Endothelial cell of umbilical vein (primary cell): ENCODE measurements at regions not wholly inside any gene's neighbourhood (a gene's known extent, or its start where the extent isn't known, plus 50 kb on each side); places are given as distances from the start of the nearest gene placed in this dataset.

Source experiments
- BruUV-seq: library from RNA; stranded (reverse); fragments of 400-500 nt; replicated peaks from 2 replicates; lab custom pipeline; 2021; lab: Mats Ljungman, UMichigan
- CTCF ChIA-PET: fragments of 300-600, 350-600 bp; sonication (Branson Sonifier 250); formaldehyde crosslinking; loops from one replicate; lab custom pipeline; 2021; ENCODE audit warnings: antibody characterized with exemption, inconsistent platforms; lab: Charles Lee
- POLR2A ChIA-PET: fragments of 300-600, 350-600 bp; sonication (Branson Sonifier 250); formaldehyde crosslinking; loops from one replicate; lab custom pipeline; 2021; ENCODE audit warnings: antibody characterized with exemption, inconsistent platforms; lab: Charles Lee
- DNase-seq: peaks from one replicate; pipeline ENCODE4 v3.0.0-alpha.2; 2011; ENCODE audit warnings: low read depth, low spot score
- FAIRE-seq: peaks from 2 replicates; lab custom pipeline; 2011; peaks lifted over from hg19 to GRCh38; lab: Jason Lieb, UNC
- H2AFZ ChIP-seq: 2 replicates; pipeline ENCODE4 v1.6.0; 2012; ENCODE audit warnings: low read depth, low read length, control low read depth, inconsistent platforms
- H3K27ac ChIP-seq: 2 replicates; pipeline ENCODE4 v1.5.1; 2011; ENCODE audit warnings: low read depth, mild to moderate bottlenecking, control low read depth, low read length, moderate library complexity; ENCODE audit not compliant: insufficient read depth
- H3K27me3 ChIP-seq, 2 experiments: 2 replicates each; pipeline versions ENCODE4 v1.6.0 to v1.6.1; 2011; ENCODE audit warnings: low read length in 2 of 2, mixed read lengths in 1 of 2; ENCODE audit not compliant: control insufficient read depth in 2 of 2, insufficient read depth in 2 of 2
- H3K36me3 ChIP-seq, 2 experiments: 2 replicates in 1 of 2; 3 replicates in 1 of 2; pipeline ENCODE4 v1.5.1; 2011; ENCODE audit warnings: low read length in 2 of 2, mild to moderate bottlenecking in 1 of 2, moderate library complexity in 1 of 2; ENCODE audit not compliant: control insufficient read depth in 2 of 2, insufficient read depth in 2 of 2; ENCODE audit errors: extremely low read depth in 1 of 2
- H3K4me1 ChIP-seq: 3 replicates; pipeline ENCODE4 v1.5.1; 2011; ENCODE audit warnings: mild to moderate bottlenecking, low read length; ENCODE audit not compliant: control insufficient read depth, insufficient read depth; ENCODE audit errors: extremely low read depth
- H3K4me2 ChIP-seq: 2 replicates; pipeline ENCODE4 v1.6.1; 2011; ENCODE audit warnings: low read length, control low read depth, mixed read lengths; ENCODE audit not compliant: insufficient read depth
- H3K4me3 ChIP-seq, 3 experiments: fragments of 200-600 bp in 1 of 3; sonication (generic), shearing (Covaris generic) in 1 of 3; replicated peaks in 1 of 3; 2 replicates each; pipeline ENCODE4 v1.5.1; 2011 to 2016; ENCODE audit warnings: control low read depth in 3 of 3, low read length in 3 of 3, mild to moderate bottlenecking in 2 of 3, inconsistent platforms in 1 of 3, low read depth in 1 of 3, moderate library complexity in 1 of 3; ENCODE audit not compliant: insufficient read depth in 1 of 3
- H3K79me2 ChIP-seq: 2 replicates; pipeline ENCODE4 v1.6.0; 2012; ENCODE audit warnings: low read length, inconsistent platforms; ENCODE audit not compliant: control insufficient read depth, insufficient read depth
- H3K9ac ChIP-seq: replicated peaks from 2 replicates; pipeline ENCODE3; 2011; ENCODE audit warnings: low read length, control low read depth; ENCODE audit not compliant: insufficient read depth; ENCODE audit errors: extremely low read depth
- H3K9me1 ChIP-seq: replicated peaks from 3 replicates; pipeline ENCODE4 v1.6.0; 2011; ENCODE audit warnings: mild to moderate bottlenecking, low read length; ENCODE audit not compliant: control insufficient read depth, insufficient read depth; ENCODE audit errors: extremely low read depth
- H3K9me3 ChIP-seq: replicated peaks from 2 replicates; pipeline ENCODE4 v1.5.1; 2012; ENCODE audit warnings: low read length, inconsistent platforms; ENCODE audit not compliant: control insufficient read depth, insufficient read depth
- H4K20me1 ChIP-seq: replicated peaks from 2 replicates; pipeline ENCODE3; 2011; ENCODE audit warnings: mild to moderate bottlenecking, low read length; ENCODE audit not compliant: control insufficient read depth, insufficient read depth; ENCODE audit errors: extremely low read depth
- CTCF ChIP-seq, 2 donors: IDR thresholded peaks; 1 replicate in 1 of 2; 2 replicates in 1 of 2; pipeline ENCODE4 v1.5.1; 2011; ENCODE audit warnings: low read length in 2 of 2, mild to moderate bottlenecking in 2 of 2, moderate library complexity in 2 of 2, control low read depth in 1 of 2, inconsistent platforms in 1 of 2, low read depth in 1 of 2; ENCODE audit not compliant: insufficient read depth in 1 of 2; ENCODE audit errors: extremely low read depth in 1 of 2
- EZH2 ChIP-seq: IDR thresholded peaks from 2 replicates; pipeline ENCODE4 v1.6.1; 2012; ENCODE audit warnings: borderline replicate concordance, low read depth, mild to moderate bottlenecking, moderate library complexity, low read length, inconsistent platforms; ENCODE audit not compliant: severe bottlenecking
- FOS ChIP-seq: IDR thresholded peaks from 2 replicates; pipeline ENCODE4 v1.6.1; 2011; ENCODE audit warnings: mild to moderate bottlenecking, low read length, moderate library complexity, borderline replicate concordance; ENCODE audit not compliant: insufficient read depth
- GATA2 ChIP-seq: IDR thresholded peaks from 2 replicates; pipeline ENCODE4 v1.7.0; 2011; ENCODE audit warnings: low read depth, mild to moderate bottlenecking, moderate library complexity, mixed read lengths, low read length; ENCODE audit not compliant: insufficient read length, insufficient read depth
- JUN ChIP-seq: IDR thresholded peaks from 2 replicates; pipeline ENCODE4 v1.6.1; 2011; ENCODE audit warnings: borderline replicate concordance, low read depth; ENCODE audit not compliant: insufficient read length, insufficient read depth
- MAX ChIP-seq: IDR thresholded peaks from 2 replicates; pipeline ENCODE4 v1.6.1; 2011; ENCODE audit not compliant: insufficient read depth, insufficient read length
- MYC ChIP-seq: IDR thresholded peaks from one replicate; pipeline ENCODE4 v1.6.1; 2011; ENCODE audit warnings: mild to moderate bottlenecking, low read depth, low read length
- POLR2A ChIP-seq: IDR thresholded peaks from 2 replicates; pipeline ENCODE4 v1.6.1; 2012; ENCODE audit warnings: low read depth, mild to moderate bottlenecking, control low read depth, low read length
- POLR2AphosphoS5 ChIP-seq: IDR thresholded peaks from 2 replicates; pipeline ENCODE4 v1.6.1; 2012; ENCODE audit warnings: low read depth, mild to moderate bottlenecking, control low read depth, low read length, moderate library complexity; ENCODE audit not compliant: insufficient read depth
- dilution Hi-C: fragments of 300-500 bp; cut with MboI; formaldehyde crosslinking; loops from one replicate; pipeline ENCODE4 v1.15.0; 2019; ENCODE audit warnings: low sequenced_read_pairs; ENCODE audit not compliant: extremely low pct_ligation_motif_present
- intact Hi-C: fragments of 100-400 bp; cut with micrococcal nuclease; formaldehyde crosslinking; loops from one replicate; pipeline ENCODE4 v1.10.0; 2022

- Histone ChIP-seq H3K27ac (no peak overlapping the region), H3K36me3 (no peaks in the 10 kb centered on the region), H3K9me1 (no peaks in the 10 kb centered on the region), H3K27me3 (no peaks in the 10 kb centered on the region), H3K4me1 (no peaks in the 10 kb centered on the region), H3K9ac (no peak overlapping the region), H3K4me2 (no peak overlapping the region), H4K20me1 (no peaks in the 10 kb centered on the region), H3K4me3 (no peak overlapping the region), H3K79me2 (no peaks in the 10 kb centered on the region), H2AFZ (no peak overlapping the region), H3K9me3 (no peaks in the 10 kb centered on the region)
- dilution Hi-C loops (no loop called here), intact Hi-C loops (no loop called here)
- POLR2A ChIA-PET: no interaction called here
- TF ChIP-seq JUN: no peak
- TF ChIP-seq MAX: no peak
- TF ChIP-seq POLR2AphosphoS5: no peak
- TF ChIP-seq GATA2: no peak
- TF ChIP-seq EZH2: no peak
- no peak for TF ChIP-seq MYC
- no peak for TF ChIP-seq POLR2A
- no peak for TF ChIP-seq CTCF (IDR thresholded peaks at IDR 0.05; ENCODE audit: extremely low read depth in 1 of 2, insufficient read depth in 1 of 2, low read depth in 1 of 2, low read length in 2 of 2)
- TF ChIP-seq FOS: no peak
- no TSS peak for BruUV-seq
- FAIRE-seq: no peak
- no peak for DNase-seq
- CTCF ChIA-PET: interaction anchor here (1.0 kb wide), 1 partner anchor 15 kb away, joined by 3 read pairs; no protein-coding TSS in a partner anchor
Measured at GRCh38 chr7:52749880-52750279, 285.6 kb upstream of the POM121L12 start.
